ENCODE measurements at regions not wholly inside any gene's neighbourhood (a gene's known extent, or its start where the extent isn't known, plus 50 kb on each side); places are given as distances from the start of the nearest gene placed in this dataset.
A peak's percentile ranks its signal among the peaks of the same experiment; 100 is the strongest.

DNA sequence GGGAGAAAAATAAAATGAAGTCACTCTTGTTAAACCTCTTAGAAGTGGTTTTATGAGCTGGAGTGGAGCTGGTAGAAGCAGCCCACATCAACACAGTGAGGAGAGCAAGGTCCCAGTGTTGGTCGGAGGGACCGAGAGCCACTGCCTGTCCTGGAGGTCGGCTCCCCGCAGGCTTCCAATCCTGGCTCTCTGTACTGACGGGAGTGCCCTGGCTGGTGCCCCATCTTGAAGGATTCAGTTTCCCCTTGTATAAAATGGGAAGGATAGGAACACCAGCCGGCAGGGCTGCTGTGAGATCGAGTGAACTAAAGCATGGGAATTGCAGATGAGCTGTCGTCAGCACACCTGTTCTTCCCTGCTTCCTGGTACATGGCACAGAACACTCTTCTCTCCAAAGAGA lies 104.3 kb upstream of the ID2 start:
- peaks cover 5 to 53% of the 10 kb centered on the region in 2 experiments; a peak in 3 of 5 replicates for H3K27me3 ChIP-seq (ENCODE audit: control insufficient read depth in 2 of 2, insufficient read depth in 2 of 2, low read length in 2 of 2)
- no peak overlapping the region for H3K4me3 ChIP-seq
- no peaks in the 10 kb centered on the region for H3K9me1 ChIP-seq (ENCODE audit: control insufficient read depth, insufficient read depth, low read length)
- FAIRE-seq = no peak
- no peaks in the 10 kb centered on the region for H3K9me3 ChIP-seq (replicated peaks; ENCODE audit: control insufficient read depth, insufficient read depth, low read depth, low read length)
- H3K79me2 ChIP-seq (ENCODE audit: control insufficient read depth, insufficient read depth, low read length) = no peaks in the 10 kb centered on the region
- BruUV-seq (replicated peaks) = no TSS peak
- ATAC-seq = no peak
- 20% methylated on average over 7 of the region's 8 CpGs for WGBS (ENCODE audit: insufficient coverage, low coverage, missing lambda C conversion rate)
- TF ChIP-seq ZNF354B (CRISPR knock-in tag; IDR thresholded peaks at IDR 0.05) = no peak
- TF ChIP-seq, protein P1, sequence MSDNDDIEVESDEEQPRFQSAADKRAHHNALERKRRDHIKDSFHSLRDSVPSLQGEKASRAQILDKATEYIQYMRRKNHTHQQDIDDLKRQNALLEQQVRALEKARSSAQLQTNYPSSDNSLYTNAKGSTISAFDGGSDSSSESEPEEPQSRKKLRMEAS (CRISPR knock-in tag; IDR thresholded peaks at IDR 0.05) = no peak
- no peak for TF ChIP-seq RHOXF2B (CRISPR knock-in tag; conservative IDR thresholded peaks at IDR 0.05)
- TF ChIP-seq, protein P2, sequence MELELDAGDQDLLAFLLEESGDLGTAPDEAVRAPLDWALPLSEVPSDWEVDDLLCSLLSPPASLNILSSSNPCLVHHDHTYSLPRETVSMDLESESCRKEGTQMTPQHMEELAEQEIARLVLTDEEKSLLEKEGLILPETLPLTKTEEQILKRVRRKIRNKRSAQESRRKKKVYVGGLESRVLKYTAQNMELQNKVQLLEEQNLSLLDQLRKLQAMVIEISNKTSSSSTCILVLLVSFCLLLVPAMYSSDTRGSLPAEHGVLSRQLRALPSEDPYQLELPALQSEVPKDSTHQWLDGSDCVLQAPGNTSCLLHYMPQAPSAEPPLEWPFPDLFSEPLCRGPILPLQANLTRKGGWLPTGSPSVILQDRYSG (tag; conservative IDR thresholded peaks at IDR 0.05; ENCODE audit: low read depth) = no peak
- no peak for TF ChIP-seq ZKSCAN1 (IDR thresholded peaks at IDR 0.05; ENCODE audit: low read depth, low read length)
- TF ChIP-seq ESRRB (CRISPR knock-in tag; IDR thresholded peaks at IDR 0.05; ENCODE audit: borderline replicate concordance) = no peak
- TF ChIP-seq PPARD (CRISPR knock-in tag; IDR thresholded peaks at IDR 0.05) = no peak
- TF ChIP-seq, protein P3, sequence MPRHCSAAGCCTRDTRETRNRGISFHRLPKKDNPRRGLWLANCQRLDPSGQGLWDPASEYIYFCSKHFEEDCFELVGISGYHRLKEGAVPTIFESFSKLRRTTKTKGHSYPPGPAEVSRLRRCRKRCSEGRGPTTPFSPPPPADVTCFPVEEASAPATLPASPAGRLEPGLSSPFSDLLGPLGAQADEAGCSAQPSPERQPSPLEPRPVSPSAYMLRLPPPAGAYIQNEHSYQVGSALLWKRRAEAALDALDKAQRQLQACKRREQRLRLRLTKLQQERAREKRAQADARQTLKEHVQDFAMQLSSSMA (CRISPR knock-in tag; IDR thresholded peaks at IDR 0.05) = no peak
- no peak for TF ChIP-seq GTF2F1 (IDR thresholded peaks at IDR 0.05; ENCODE audit: low read depth, low read length)
- TF ChIP-seq, protein P4, sequence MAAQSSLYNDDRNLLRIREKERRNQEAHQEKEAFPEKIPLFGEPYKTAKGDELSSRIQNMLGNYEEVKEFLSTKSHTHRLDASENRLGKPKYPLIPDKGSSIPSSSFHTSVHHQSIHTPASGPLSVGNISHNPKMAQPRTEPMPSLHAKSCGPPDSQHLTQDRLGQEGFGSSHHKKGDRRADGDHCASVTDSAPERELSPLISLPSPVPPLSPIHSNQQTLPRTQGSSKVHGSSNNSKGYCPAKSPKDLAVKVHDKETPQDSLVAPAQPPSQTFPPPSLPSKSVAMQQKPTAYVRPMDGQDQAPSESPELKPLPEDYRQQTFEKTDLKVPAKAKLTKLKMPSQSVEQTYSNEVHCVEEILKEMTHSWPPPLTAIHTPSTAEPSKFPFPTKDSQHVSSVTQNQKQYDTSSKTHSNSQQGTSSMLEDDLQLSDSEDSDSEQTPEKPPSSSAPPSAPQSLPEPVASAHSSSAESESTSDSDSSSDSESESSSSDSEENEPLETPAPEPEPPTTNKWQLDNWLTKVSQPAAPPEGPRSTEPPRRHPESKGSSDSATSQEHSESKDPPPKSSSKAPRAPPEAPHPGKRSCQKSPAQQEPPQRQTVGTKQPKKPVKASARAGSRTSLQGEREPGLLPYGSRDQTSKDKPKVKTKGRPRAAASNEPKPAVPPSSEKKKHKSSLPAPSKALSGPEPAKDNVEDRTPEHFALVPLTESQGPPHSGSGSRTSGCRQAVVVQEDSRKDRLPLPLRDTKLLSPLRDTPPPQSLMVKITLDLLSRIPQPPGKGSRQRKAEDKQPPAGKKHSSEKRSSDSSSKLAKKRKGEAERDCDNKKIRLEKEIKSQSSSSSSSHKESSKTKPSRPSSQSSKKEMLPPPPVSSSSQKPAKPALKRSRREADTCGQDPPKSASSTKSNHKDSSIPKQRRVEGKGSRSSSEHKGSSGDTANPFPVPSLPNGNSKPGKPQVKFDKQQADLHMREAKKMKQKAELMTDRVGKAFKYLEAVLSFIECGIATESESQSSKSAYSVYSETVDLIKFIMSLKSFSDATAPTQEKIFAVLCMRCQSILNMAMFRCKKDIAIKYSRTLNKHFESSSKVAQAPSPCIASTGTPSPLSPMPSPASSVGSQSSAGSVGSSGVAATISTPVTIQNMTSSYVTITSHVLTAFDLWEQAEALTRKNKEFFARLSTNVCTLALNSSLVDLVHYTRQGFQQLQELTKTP (IDR thresholded peaks at IDR 0.05; ENCODE audit: low read depth in 1 of 2, partially characterized antibody in 2 of 2) = no peak
- TF ChIP-seq MAFF (IDR thresholded peaks at IDR 0.05; ENCODE audit: low read length) = no peak
- no peak for DNase-seq (ENCODE audit: extremely low read depth in 1 of 4, low spot score in 3 of 4)
- no peaks in the 10 kb centered on the region for H4K20me1 ChIP-seq (replicated peaks; ENCODE audit: control insufficient read depth, insufficient read depth, low read length)
- CTCF ChIA-PET (ENCODE audit: low intra/inter-chr PET ratio) = no interaction called here
- in situ Hi-C loops (cut with MboI) (no loop called here), intact Hi-C loops (cut with micrococcal nuclease) (no loop called here)
- no peak overlapping the region for H2AFZ ChIP-seq (ENCODE audit: low read depth, low read length)
- H3K27ac ChIP-seq (ENCODE audit: extremely low read depth, low read depth, low read length) = no peak overlapping the region
- H3K36me3 ChIP-seq (ENCODE audit: control insufficient read depth, insufficient read depth, low read length) = no peaks in the 10 kb centered on the region
- peak overlapping the region in 1 of 2 experiments; percentile 65; a peak in 1 of 4 replicates for H3K9ac ChIP-seq (ENCODE audit: insufficient read depth in 1 of 2, low read depth in 2 of 2, low read length in 2 of 2)
- POLR2A ChIA-PET = interaction anchor here (0.7 to 1.2 kb wide), 2 partner anchors 17 to 98 kb away, joined by 4 to 5 read pairs; no protein-coding TSS in a partner anchor
- H3K4me2 ChIP-seq (ENCODE audit: insufficient read depth, low read length) = no peak overlapping the region
- H3K4me1 ChIP-seq (replicated peaks in 1 of 2; ENCODE audit: control insufficient read depth in 2 of 2, insufficient read depth in 2 of 2, low read length in 2 of 2) = peaks cover 13 to 22% of the 10 kb centered on the region in 2 experiments; a peak in 4 of 5 replicates

Data from K562 (cell line).